H1 (cell line): ENCODE measurements at regions not wholly inside any gene's neighbourhood (a gene's known extent, or its start where the extent isn't known, plus 50 kb on each side); places are given as distances from the start of the nearest gene placed in this dataset.

ENCODE experiments used
- CTCF ChIA-PET: fragments of 300-600 bp; sonication (Branson Sonifier 250); formaldehyde crosslinking; loops from one replicate; lab custom pipeline; 2021; ENCODE audit not compliant: partially characterized antibody; lab: Charles Lee
- POLR2A ChIA-PET: fragments of 300-600 bp; sonication (Branson Sonifier 250); formaldehyde crosslinking; loops from one replicate; lab custom pipeline; 2021; ENCODE audit warnings: inconsistent platforms; ENCODE audit not compliant: partially characterized antibody; lab: Charles Lee
- DNase-seq, 2 experiments: peaks; one replicate each; pipeline versions ENCODE4 v3.0.0 to v3.0.0-alpha.2; 2010 to 2022; ENCODE audit warnings: low spot score in 2 of 2, low read depth in 1 of 2, mixed read lengths in 1 of 2
- FAIRE-seq: peaks from 2 replicates; lab custom pipeline; 2011; peaks lifted over from hg19 to GRCh38; lab: Jason Lieb, UNC
- H2AFZ ChIP-seq: 2 replicates; pipeline ENCODE4 v1.8.1; 2012; ENCODE audit warnings: low read length, inconsistent platforms
- H2AK5ac ChIP-seq: 2 replicates; pipeline ENCODE4 v1.6.1; 2013; ENCODE audit warnings: low read depth, low read length
- H2BK120ac ChIP-seq: replicated peaks from 2 replicates; pipeline ENCODE3; 2013; ENCODE audit warnings: low read depth, low read length, inconsistent platforms
- H2BK12ac ChIP-seq: 2 replicates; pipeline ENCODE4 v1.6.1; 2013; ENCODE audit warnings: low read depth, low read length
- H2BK15ac ChIP-seq: 2 replicates; pipeline ENCODE4 v1.6.1; 2013; ENCODE audit warnings: low read length
- H2BK20ac ChIP-seq: 2 replicates; pipeline ENCODE4 v1.6.1; 2013; ENCODE audit warnings: low read length
- H2BK5ac ChIP-seq: 2 replicates; pipeline ENCODE4 v1.6.1; 2013; ENCODE audit warnings: low read depth, low read length
- H3K14ac ChIP-seq: 2 replicates; pipeline ENCODE4 v1.6.1; 2013; ENCODE audit warnings: inconsistent platforms; ENCODE audit not compliant: insufficient read length
- H3K18ac ChIP-seq: 2 replicates; pipeline ENCODE4 v1.6.1; 2013; ENCODE audit warnings: low read length; ENCODE audit errors: extremely low read depth
- H3K23ac ChIP-seq: 2 replicates; pipeline ENCODE4 v1.6.1; 2013; ENCODE audit warnings: inconsistent platforms; ENCODE audit not compliant: insufficient read length
- H3K23me2 ChIP-seq: 2 replicates; pipeline ENCODE4 v1.6.1; 2013; ENCODE audit warnings: low read depth, low read length
- H3K27ac ChIP-seq: 2 replicates; pipeline ENCODE4 v1.6.1; 2011; ENCODE audit warnings: low read depth, low read length, inconsistent platforms
- H3K27me3 ChIP-seq, 4 experiments: replicated peaks in 1 of 4; 1 replicate in 1 of 4; 2 replicates in 3 of 4; pipeline versions ENCODE4 v1.6.1 to v1.8.1; 2011 to 2013; ENCODE audit warnings: low read length in 3 of 4, mild to moderate bottlenecking in 3 of 4, inconsistent platforms in 2 of 4, mixed read lengths in 2 of 4, moderate library complexity in 1 of 4; ENCODE audit not compliant: control insufficient read depth in 3 of 4, insufficient read depth in 3 of 4; ENCODE audit errors: extremely low read depth in 1 of 4
- H3K36me3 ChIP-seq, 4 experiments: 2 replicates each; pipeline versions ENCODE4 v1.6.1 to v1.8.1; 2011 to 2013; ENCODE audit warnings: mild to moderate bottlenecking in 4 of 4, low read length in 3 of 4, moderate library complexity in 2 of 4, control low read depth in 1 of 4, inconsistent platforms in 1 of 4; ENCODE audit not compliant: insufficient read depth in 4 of 4, control insufficient read depth in 2 of 4
- H3K4ac ChIP-seq: replicated peaks from 2 replicates; pipeline ENCODE3; 2013; ENCODE audit warnings: low read length, low read depth, mixed read lengths, inconsistent platforms; ENCODE audit not compliant: insufficient read length
- H3K4me1 ChIP-seq, 4 experiments: replicated peaks in 1 of 4; 1 replicate in 1 of 4; 2 replicates in 3 of 4; pipeline versions ENCODE4 v1.6.1 to v1.8.1; 2011 to 2013; ENCODE audit warnings: low read length in 3 of 4, inconsistent platforms in 2 of 4, mixed read lengths in 1 of 4; ENCODE audit not compliant: insufficient read depth in 4 of 4, control insufficient read depth in 3 of 4
- H3K4me2 ChIP-seq, 2 experiments: 2 replicates each; pipeline versions ENCODE4 v1.6.1 to v1.8.1; 2011 to 2013; ENCODE audit warnings: low read depth in 2 of 2, low read length in 2 of 2, control low read depth in 1 of 2, inconsistent platforms in 1 of 2, mild to moderate bottlenecking in 1 of 2; ENCODE audit not compliant: insufficient read depth in 1 of 2
- H3K4me3 ChIP-seq, 4 experiments: fragments of 200-600, 300-600 bp in 1 of 4; sonication (generic), shearing (Covaris generic), sonication (Bioruptor Twin) in 1 of 4; 2 replicates each; pipeline versions ENCODE4 v1.5.1 to v1.8.1; 2011 to 2016; ENCODE audit warnings: low read length in 4 of 4, low read depth in 3 of 4, control low read depth in 2 of 4, inconsistent platforms in 2 of 4, mild to moderate bottlenecking in 2 of 4, mixed read lengths in 1 of 4, moderate library complexity in 1 of 4; ENCODE audit not compliant: insufficient read depth in 2 of 4; ENCODE audit errors: extremely low read depth in 1 of 4
- H3K56ac ChIP-seq: replicated peaks from 2 replicates; pipeline ENCODE3; 2013; ENCODE audit warnings: low read depth, mild to moderate bottlenecking, mixed read lengths, low read length, inconsistent platforms; ENCODE audit not compliant: insufficient read length
- H3K79me1 ChIP-seq: 2 replicates; pipeline ENCODE4 v1.6.1; 2013; ENCODE audit warnings: low read depth, low read length, control low read depth
- H3K79me2 ChIP-seq, 2 experiments: 2 replicates each; pipeline versions ENCODE4 v1.6.1 to v1.8.1; 2012 to 2013; ENCODE audit warnings: low read length in 2 of 2, mild to moderate bottlenecking in 2 of 2, inconsistent platforms in 1 of 2; ENCODE audit not compliant: insufficient read depth in 2 of 2, control insufficient read depth in 1 of 2
- H3K9ac ChIP-seq, 4 experiments: replicated peaks in 1 of 4; 1 replicate in 1 of 4; 2 replicates in 3 of 4; pipeline versions ENCODE4 v1.6.1 to v1.8.1; 2011 to 2013; ENCODE audit warnings: low read depth in 3 of 4, low read length in 3 of 4, control low read depth in 2 of 4, mild to moderate bottlenecking in 2 of 4, moderate library complexity in 2 of 4, inconsistent platforms in 1 of 4; ENCODE audit errors: extremely low read depth in 1 of 4
- H3K9me3 ChIP-seq, 2 experiments: 2 replicates each; pipeline versions ENCODE4 v1.6.1 to v1.8.1; 2012 to 2013; ENCODE audit warnings: mild to moderate bottlenecking in 2 of 2, moderate library complexity in 2 of 2, control low read depth in 1 of 2, inconsistent platforms in 1 of 2, low read depth in 1 of 2, low read length in 1 of 2, mixed read lengths in 1 of 2; ENCODE audit not compliant: insufficient read depth in 2 of 2
- H4K20me1 ChIP-seq, 2 experiments: replicated peaks in 1 of 2; 2 replicates each; pipeline versions ENCODE3 to v1.8.1; 2011 to 2013; ENCODE audit warnings: inconsistent platforms in 2 of 2, low read length in 2 of 2, mild to moderate bottlenecking in 1 of 2; ENCODE audit not compliant: insufficient read depth in 2 of 2, control insufficient read depth in 1 of 2
- H4K5ac ChIP-seq: 2 replicates; pipeline ENCODE4 v1.6.1; 2013; ENCODE audit warnings: low read length, low read depth, mixed read lengths, inconsistent platforms; ENCODE audit not compliant: insufficient read length
- H4K8ac ChIP-seq: 2 replicates; pipeline ENCODE4 v1.8.0; 2013; ENCODE audit warnings: mild to moderate bottlenecking, moderate library complexity, low read length, inconsistent platforms; ENCODE audit not compliant: insufficient read depth; ENCODE audit errors: extremely low read depth
- H4K91ac ChIP-seq: replicated peaks from 2 replicates; pipeline ENCODE3; 2013; ENCODE audit warnings: low read length, mixed read lengths, inconsistent platforms; ENCODE audit not compliant: insufficient read length
- CEBPB ChIP-seq: IDR thresholded peaks from 2 replicates; pipeline ENCODE4 v1.6.1; 2012; ENCODE audit warnings: low read depth, low read length
- FOSL1 ChIP-seq: IDR thresholded peaks from 2 replicates; pipeline ENCODE4 v1.6.1; 2011; ENCODE audit warnings: mild to moderate bottlenecking, low read depth, low read length, moderate library complexity; ENCODE audit not compliant: insufficient read depth
- MAX ChIP-seq: IDR thresholded peaks from 2 replicates; pipeline ENCODE4 v1.6.1; 2012; ENCODE audit warnings: inconsistent platforms
- PHF8 ChIP-seq: fragments of 200-600 bp; sonication (generic); conservative IDR thresholded peaks from 2 replicates; pipeline ENCODE4 v1.7.1; 2012; ENCODE audit warnings: low read depth, mild to moderate bottlenecking, inconsistent platforms, low read length, moderate library complexity
- RAD21 ChIP-seq, 2 experiments: IDR thresholded peaks in 1 of 2; conservative IDR thresholded peaks in 1 of 2; 2 replicates each; pipeline ENCODE4 v1.6.1; 2011; ENCODE audit warnings: low read depth in 2 of 2, low read length in 2 of 2, improper control_type of control experiment in 1 of 2, inconsistent platforms in 1 of 2, mild to moderate bottlenecking in 1 of 2, moderate library complexity in 1 of 2
- RBBP5 ChIP-seq: IDR thresholded peaks from 2 replicates; pipeline ENCODE4 v1.7.1; 2012; ENCODE audit warnings: low read depth, mild to moderate bottlenecking, inconsistent platforms, low read length, moderate library complexity, borderline replicate concordance
- RFX5 ChIP-seq: IDR thresholded peaks from 2 replicates; pipeline ENCODE4 v1.6.1; 2011; ENCODE audit warnings: low read depth, low read length, improper control_type of control experiment, borderline replicate concordance
- SP2 ChIP-seq: IDR thresholded peaks from 2 replicates; pipeline ENCODE4 v1.6.1; 2012; ENCODE audit warnings: mild to moderate bottlenecking, low read length, inconsistent platforms
- SUZ12 ChIP-seq: fragments of 200-600 bp; sonication (generic); IDR thresholded peaks from 2 replicates; pipeline ENCODE4 v1.6.1; 2012; ENCODE audit warnings: mild to moderate bottlenecking, inconsistent platforms, low read length, moderate library complexity, mixed read lengths
- USF2 ChIP-seq: IDR thresholded peaks from 2 replicates; pipeline ENCODE4 v1.6.1; 2011; ENCODE audit warnings: low read length, improper control_type of control experiment
- YY1 ChIP-seq: IDR thresholded peaks from 2 replicates; pipeline ENCODE4 v1.6.1; 2011; ENCODE audit warnings: low read depth, mild to moderate bottlenecking, low read length
- WGBS, 2 experiments: shearing (Covaris generic) in 1 of 2; methylation state at CpG; one replicate each; pipeline versions ENCODE4 v1.1.6 to v1.1.7; 2013 to 2015; ENCODE audit warnings: low lambda C conversion rate in 2 of 2, mixed read lengths in 2 of 2, inconsistent platforms in 1 of 2, low coverage in 1 of 2, missing lambda C conversion rate in 1 of 2; ENCODE audit not compliant: insufficient replicate concordance in 2 of 2, insufficient coverage in 1 of 2, insufficient read length in 1 of 2; ENCODE audit errors: extremely low coverage in 1 of 2, missing lambda C conversion rate in 1 of 2; 5-methylcytosine and 5-hydroxymethylcytosine counted together

GRCh38 chr5:36491856-36492255 lies 114.5 kb upstream of the SLC1A3 start:
- Histone ChIP-seq H2BK5ac (no peak overlapping the region), H3K27ac (no peak overlapping the region), H3K4me3 (no peak overlapping the region), H4K8ac (no peak overlapping the region), H3K18ac (no peak overlapping the region), H3K4me1 (peaks cover 0 to 2% (median 0%) of the 10 kb centered on the region in 4 experiments; a peak in 2 of 7 replicates), H3K9ac (no peak overlapping the region), H4K20me1 (no peaks in the 10 kb centered on the region), H3K14ac (no peak overlapping the region), H3K9me3 (no peaks in the 10 kb centered on the region), H3K4ac (no peak overlapping the region), H4K91ac (no peak overlapping the region), H3K56ac (no peak overlapping the region), H3K27me3 (no peaks in the 10 kb centered on the region), H2BK12ac (no peak overlapping the region), H2AK5ac (no peak overlapping the region), H2AFZ (no peak overlapping the region; the same call in 1 of the 2 replicates), H3K4me2 (no peak overlapping the region)
- FAIRE-seq: no peak
- WGBS, 2 experiments: 71% methylated on average over 7 of the region's 7 CpGs; no CpG with 5 or more reads in 1 of the 2 experiments
- TF ChIP-seq FOSL1 (no peak), PHF8 (no peak), CEBPB (no peak), USF2 (no peak), RFX5 (no peak), SP2 (no peak), RAD21 (IDR thresholded peaks at IDR 0.05 in 1 of 2, conservative IDR thresholded peaks at IDR 0.05 in 1 of 2; ENCODE audit: low read depth in 2 of 2, low read length in 2 of 2) (no peak), YY1 (no peak), MAX (no peak), RBBP5 (no peak), SUZ12 (no peak)
- TF ChIP-seq, all 59 proteins: peak for 0
- H2BK15ac ChIP-seq: no peak overlapping the region
- no peak overlapping the region for H2BK120ac ChIP-seq
- DNase-seq: no peak
- H3K79me2 ChIP-seq: no peaks in the 10 kb centered on the region
- no peak overlapping the region for H2BK20ac ChIP-seq
- no peaks in the 10 kb centered on the region for H3K36me3 ChIP-seq
- H3K23me2 ChIP-seq: no peaks in the 10 kb centered on the region
- POLR2A ChIA-PET: no interaction called here
- no peak overlapping the region for H4K5ac ChIP-seq
- H3K23ac ChIP-seq: no peak overlapping the region
- CTCF ChIA-PET: interaction anchor here (0.8 to 8.3 kb wide), 6 partner anchors 12 to 204 kb away, joined by 3 to 72 read pairs (median 4); no protein-coding TSS in a partner anchor
- H3K79me1 ChIP-seq: no peaks in the 10 kb centered on the region
